ENCODE measurements at regions not wholly inside any gene's neighbourhood (a gene's known extent, or its start where the extent isn't known, plus 50 kb on each side); places are given as distances from the start of the nearest gene placed in this dataset.

- no peaks in the 10 kb centered on the region for H3K27me3 Mint-ChIP-seq
- no peaks in the 10 kb centered on the region for H3K9me3 Mint-ChIP-seq
- H3K36me3 Mint-ChIP-seq (ENCODE audit: low read depth) = no peaks in the 10 kb centered on the region
- peaks cover 55% of the 10 kb centered on the region for H3K4me1 Mint-ChIP-seq
- no peak for DNase-seq
- intact Hi-C loops (cut with micrococcal nuclease) = loop anchor here (10.0 kb wide), 2 partner anchors 210 to 460 kb away; no protein-coding TSS in a partner anchor
- no peak overlapping the region for H3K4me3 Mint-ChIP-seq
- no peak overlapping the region for H3K27ac Mint-ChIP-seq
These were observed 334.3 kb upstream of the GATB start for GRCh38 chr4:152094970-152095700.

GRCh38 chr4:152091405-152091804, 330.6 kb upstream of the GATB start:
- Mint-ChIP-seq H3K36me3 (ENCODE audit: low read depth) (no peaks in the 10 kb centered on the region), H3K4me1 (peaks cover 43% of the 10 kb centered on the region)
- intact Hi-C loops (cut with micrococcal nuclease) = loop anchor here (10.0 kb wide), 2 partner anchors 207 to 463 kb away; no protein-coding TSS in a partner anchor

GRCh38 chr4:152090543-152090942, 329.7 kb upstream of the GATB start:
- Mint-ChIP-seq H3K27ac (peak overlapping the region; percentile 86), H3K4me3 (no peak overlapping the region)
- DNase-seq = peak; percentile 77

More at GRCh38 chr4:152091405-152091804, 330.6 kb upstream of the GATB start:
- no peak for DNase-seq
- Mint-ChIP-seq H3K9me3 (no peaks in the 10 kb centered on the region), H3K27me3 (no peaks in the 10 kb centered on the region), H3K4me3 (no peak overlapping the region), H3K27ac (no peak overlapping the region)

GRCh38 chr4:152089584-152089983, 328.8 kb upstream of the GATB start:
- no peak for DNase-seq
- Mint-ChIP-seq H3K4me3 (no peak overlapping the region), H3K27me3 (no peaks in the 10 kb centered on the region), H3K27ac (no peak overlapping the region), H3K36me3 (ENCODE audit: low read depth) (no peaks in the 10 kb centered on the region), H3K4me1 (peaks cover 35% of the 10 kb centered on the region), H3K9me3 (peaks cover 5% of the 10 kb centered on the region)
- intact Hi-C loops (cut with micrococcal nuclease) = no loop called here

More at GRCh38 chr4:152090543-152090942, 329.7 kb upstream of the GATB start:
- no peaks in the 10 kb centered on the region for H3K9me3 Mint-ChIP-seq
- intact Hi-C loops (cut with micrococcal nuclease) = loop anchor here (10.0 kb wide), 2 partner anchors 206 to 464 kb away; no protein-coding TSS in a partner anchor
- no peaks in the 10 kb centered on the region for H3K36me3 Mint-ChIP-seq (ENCODE audit: low read depth)
- peaks cover 40% of the 10 kb centered on the region for H3K4me1 Mint-ChIP-seq
- no peaks in the 10 kb centered on the region for H3K27me3 Mint-ChIP-seq

- intact Hi-C loops (cut with micrococcal nuclease) = no loop called here
- H3K27me3 Mint-ChIP-seq = no peaks in the 10 kb centered on the region
- H3K27ac Mint-ChIP-seq = no peak overlapping the region
- peaks cover 11% of the 10 kb centered on the region for H3K9me3 Mint-ChIP-seq
- peaks cover 1% of the 10 kb centered on the region for H3K36me3 Mint-ChIP-seq (ENCODE audit: low read depth)
- H3K4me1 Mint-ChIP-seq = peaks cover 30% of the 10 kb centered on the region
- DNase-seq = no peak
- no peak overlapping the region for H3K4me3 Mint-ChIP-seq
These were observed 326.5 kb upstream of the GATB start for GRCh38 chr4:152087335-152087734.

- intact Hi-C loops (cut with micrococcal nuclease) = no loop called here
- Mint-ChIP-seq H3K9me3 (peaks cover 25% of the 10 kb centered on the region), H3K4me1 (peaks cover 35% of the 10 kb centered on the region), H3K27me3 (no peaks in the 10 kb centered on the region), H3K4me3 (no peak overlapping the region), H3K27ac (no peak overlapping the region), H3K36me3 (ENCODE audit: low read depth) (peaks cover 5% of the 10 kb centered on the region)
- DNase-seq = no peak
These were observed 324.9 kb upstream of the GATB start for GRCh38 chr4:152085657-152086056.

- Mint-ChIP-seq H3K36me3 (ENCODE audit: low read depth) (peaks cover 5% of the 10 kb centered on the region), H3K4me1 (peaks cover 34% of the 10 kb centered on the region), H3K9me3 (peaks cover 25% of the 10 kb centered on the region), H3K4me3 (no peak overlapping the region), H3K27ac (no peak overlapping the region), H3K27me3 (no peaks in the 10 kb centered on the region)
- DNase-seq = no peak
- intact Hi-C loops (cut with micrococcal nuclease) = no loop called here
These were observed 322.5 kb upstream of the GATB start for GRCh38 chr4:152083338-152083737.

GRCh38 chr4:152081024-152081423, 320.2 kb upstream of the GATB start:
- peaks cover 9% of the 10 kb centered on the region for H3K36me3 Mint-ChIP-seq (ENCODE audit: low read depth)
- H3K27ac Mint-ChIP-seq = no peak overlapping the region
- no peak for DNase-seq
- H3K4me1 Mint-ChIP-seq = peaks cover 35% of the 10 kb centered on the region
- intact Hi-C loops (cut with micrococcal nuclease) = no loop called here
- peaks cover 25% of the 10 kb centered on the region for H3K9me3 Mint-ChIP-seq
- no peaks in the 10 kb centered on the region for H3K27me3 Mint-ChIP-seq
- H3K4me3 Mint-ChIP-seq = no peak overlapping the region

GRCh38 chr4:152079543-152080293, 318.9 kb upstream of the GATB start:
- H3K4me1 Mint-ChIP-seq = peaks cover 32% of the 10 kb centered on the region

GRCh38 chr4:152079079-152079478, 318.3 kb upstream of the GATB start:
- peaks cover 9% of the 10 kb centered on the region for H3K36me3 Mint-ChIP-seq (ENCODE audit: low read depth)
- no peak for DNase-seq
- H3K27me3 Mint-ChIP-seq = no peaks in the 10 kb centered on the region
- H3K27ac Mint-ChIP-seq = no peak overlapping the region
- peaks cover 21% of the 10 kb centered on the region for H3K9me3 Mint-ChIP-seq
- peaks cover 32% of the 10 kb centered on the region for H3K4me1 Mint-ChIP-seq
- H3K4me3 Mint-ChIP-seq = no peak overlapping the region
- intact Hi-C loops (cut with micrococcal nuclease) = no loop called here

More at GRCh38 chr4:152079543-152080293, 318.9 kb upstream of the GATB start:
- Mint-ChIP-seq H3K4me3 (peak overlapping the region; percentile 70), H3K36me3 (ENCODE audit: low read depth) (peaks cover 9% of the 10 kb centered on the region), H3K9me3 (peaks cover 21% of the 10 kb centered on the region), H3K27me3 (no peaks in the 10 kb centered on the region), H3K27ac (peak overlapping the region; percentile 68)
- intact Hi-C loops (cut with micrococcal nuclease) = no loop called here
- peak; percentile 84 for DNase-seq

- Mint-ChIP-seq H3K36me3 (ENCODE audit: low read depth) (peaks cover 7% of the 10 kb centered on the region), H3K9me3 (peaks cover 16% of the 10 kb centered on the region), H3K27ac (no peak overlapping the region), H3K4me3 (no peak overlapping the region), H3K4me1 (peaks cover 32% of the 10 kb centered on the region), H3K27me3 (no peaks in the 10 kb centered on the region)
- intact Hi-C loops (cut with micrococcal nuclease) = no loop called here
- no peak for DNase-seq
These were observed 316.8 kb upstream of the GATB start for GRCh38 chr4:152077582-152077981.

GRCh38 chr4:152075253-152075928, 314.6 kb upstream of the GATB start:
- intact Hi-C loops (cut with micrococcal nuclease) = no loop called here
- no peak overlapping the region for H3K4me3 Mint-ChIP-seq
- no peaks in the 10 kb centered on the region for H3K27me3 Mint-ChIP-seq
- H3K27ac Mint-ChIP-seq = no peak overlapping the region
- peaks cover 4% of the 10 kb centered on the region for H3K36me3 Mint-ChIP-seq (ENCODE audit: low read depth)
- H3K9me3 Mint-ChIP-seq = no peaks in the 10 kb centered on the region
- H3K4me1 Mint-ChIP-seq = peaks cover 23% of the 10 kb centered on the region
- DNase-seq = no peak

- intact Hi-C loops (cut with micrococcal nuclease) = no loop called here
- H3K9me3 Mint-ChIP-seq = no peaks in the 10 kb centered on the region
- DNase-seq = no peak
- H3K4me3 Mint-ChIP-seq = no peak overlapping the region
- H3K4me1 Mint-ChIP-seq = peaks cover 15% of the 10 kb centered on the region
- H3K27me3 Mint-ChIP-seq = no peaks in the 10 kb centered on the region
- peaks cover 4% of the 10 kb centered on the region for H3K36me3 Mint-ChIP-seq (ENCODE audit: low read depth)
- no peak overlapping the region for H3K27ac Mint-ChIP-seq
These were observed 313.8 kb upstream of the GATB start for GRCh38 chr4:152074573-152074972.

- Mint-ChIP-seq H3K27me3 (no peaks in the 10 kb centered on the region), H3K9me3 (no peaks in the 10 kb centered on the region), H3K4me1 (peaks cover 11% of the 10 kb centered on the region), H3K4me3 (no peak overlapping the region), H3K36me3 (ENCODE audit: low read depth) (peaks cover 4% of the 10 kb centered on the region), H3K27ac (no peak overlapping the region)
- no peak for DNase-seq
- intact Hi-C loops (cut with micrococcal nuclease) = no loop called here
These were observed 313.3 kb upstream of the GATB start for GRCh38 chr4:152074088-152074437.
